ENCODE measurements at regions not wholly inside any gene's neighbourhood (a gene's known extent, or its start where the extent isn't known, plus 50 kb on each side); places are given as distances from the start of the nearest gene placed in this dataset.

DNA sequence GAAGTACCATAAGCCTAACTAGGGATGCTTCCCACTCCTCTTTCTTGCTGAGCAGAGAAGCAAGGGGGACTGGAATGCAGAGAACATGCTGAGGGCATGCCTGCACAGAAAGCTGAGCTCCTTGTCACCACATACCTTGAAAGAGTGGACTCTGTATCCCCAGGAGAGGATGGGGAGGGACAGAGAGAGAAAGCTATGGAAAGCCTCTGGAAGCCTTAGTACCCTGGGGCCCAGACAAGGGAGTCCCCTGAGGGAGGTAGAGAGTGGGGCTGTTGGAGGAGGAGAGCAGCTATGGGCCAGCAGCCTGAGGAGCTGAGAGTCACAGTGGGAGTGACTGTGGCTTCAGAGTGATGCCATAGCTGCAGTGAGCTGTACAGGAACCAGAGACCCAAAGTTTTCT, 77.9 kb downstream of the RTL9 start:
- no peak for TF ChIP-seq CTCF (IDR thresholded peaks at IDR 0.05)
- TF ChIP-seq POLR2A (IDR thresholded peaks at IDR 0.05) = no peak

Measured in uterus (tissue), 2 donors.